Lower lobe of right lung (tissue), 2 donors: ENCODE measurements at regions not wholly inside any gene's neighbourhood (a gene's known extent, or its start where the extent isn't known, plus 50 kb on each side); places are given as distances from the start of the nearest gene placed in this dataset.
"Not testable (repeated sequence)": the region's sequence is repeated elsewhere in the genome, so short reads cannot be mapped to it uniquely, and the experiment has no call there.

Source experiments
- ATAC-seq, 2 donors: fragments of 200-7000 bp; cut with Tn5 transposase; one replicate each; pipeline ENCODE4 v1.9.1; 2020 to 2022; ENCODE audit warnings: mild to moderate bottlenecking in 2 of 2, moderate library complexity in 2 of 2
- DNase-seq: peaks from one replicate; pipeline ENCODE4 v3.0.0-alpha.2; 2020
- H3K27ac ChIP-seq: fragments of 200-600 bp; one replicate; pipeline ENCODE4 v1.8.0; 2022
- H3K27me3 ChIP-seq: fragments of 200-600 bp; one replicate; pipeline ENCODE4 v1.8.0; 2022; ENCODE audit warnings: low read depth
- H3K36me3 ChIP-seq: fragments of 200-600 bp; one replicate; pipeline ENCODE4 v1.8.0; 2022; ENCODE audit warnings: mild to moderate bottlenecking
- H3K4me1 ChIP-seq: fragments of 200-600 bp; one replicate; pipeline ENCODE4 v1.8.0; 2022
- H3K4me3 ChIP-seq: fragments of 200-600 bp; one replicate; pipeline ENCODE4 v1.8.0; 2022; ENCODE audit warnings: mild to moderate bottlenecking
- H3K9me3 ChIP-seq: fragments of 200-600 bp; one replicate; pipeline ENCODE4 v1.8.0; 2022
- CTCF ChIP-seq: fragments of 200-600 bp; IDR thresholded peaks from one replicate; pipeline ENCODE4 v1.8.0; 2022; ENCODE audit warnings: antibody characterized with exemption, mild to moderate bottlenecking
- intact Hi-C: fragments of 100-400 bp; cut with DNase I; formaldehyde crosslinking; loops from one replicate; pipeline ENCODE4 v1.11.0; 2022
- donor health status: DM: no; HTN: yes; CAD: no; lungs with severe emphysema.

- TF ChIP-seq CTCF, result no peak
- intact Hi-C loops, result no loop called here
- H3K27ac ChIP-seq, result no peak overlapping the region
- no peak overlapping the region for H3K4me3 ChIP-seq
- DNase-seq (no peak), ATAC-seq (no peak)
- no peaks in the 10 kb centered on the region for H3K36me3 ChIP-seq
- no peaks in the 10 kb centered on the region for H3K9me3 ChIP-seq
- no peaks in the 10 kb centered on the region for H3K4me1 ChIP-seq
- no peaks in the 10 kb centered on the region for H3K27me3 ChIP-seq
These were observed 447.1 kb downstream of the LRRC70 start for GRCh38 chr5:63025679-63026078.

GRCh38 chr5:63022403-63022802 is 443.8 kb downstream of the LRRC70 start:
- no peaks in the 10 kb centered on the region for H3K36me3 ChIP-seq
- ATAC-seq, result no peak
- no peak for DNase-seq
- H3K27me3 ChIP-seq, result no peaks in the 10 kb centered on the region
- intact Hi-C loops, result no loop called here
- no peaks in the 10 kb centered on the region for H3K9me3 ChIP-seq
- H3K4me1 ChIP-seq, result no peaks in the 10 kb centered on the region
- no peak for TF ChIP-seq CTCF
- no peak overlapping the region for H3K27ac ChIP-seq
- H3K4me3 ChIP-seq, result no peak overlapping the region

GRCh38 chr5:63011158-63011557 is 432.5 kb downstream of the LRRC70 start:
- DNase-seq (no peak), ATAC-seq (no peak)
- Histone ChIP-seq H3K4me3 (no peak overlapping the region), H3K27ac (no peak overlapping the region), H3K4me1 (no peaks in the 10 kb centered on the region), H3K27me3 (no peaks in the 10 kb centered on the region), H3K36me3 (no peaks in the 10 kb centered on the region), H3K9me3 (peaks cover 11% of the 10 kb centered on the region)
- intact Hi-C loops, result no loop called here
- no peak for TF ChIP-seq CTCF

GRCh38 chr5:63008195-63008594 is 429.6 kb downstream of the LRRC70 start:
- no peaks in the 10 kb centered on the region for H3K36me3 ChIP-seq
- no peaks in the 10 kb centered on the region for H3K4me1 ChIP-seq
- H3K9me3 ChIP-seq, result peaks cover 11% of the 10 kb centered on the region
- intact Hi-C loops, result no loop called here
- DNase-seq, result no peak
- no peaks in the 10 kb centered on the region for H3K27me3 ChIP-seq
- no peak for TF ChIP-seq CTCF
- no peak overlapping the region for H3K27ac ChIP-seq
- H3K4me3 ChIP-seq, result no peak overlapping the region
- peak in 1 of 2 donors; percentile 45 for ATAC-seq

- H3K9me3 ChIP-seq, result peaks cover 17% of the 10 kb centered on the region
- ATAC-seq, H3K4me1 ChIP-seq, H3K27ac ChIP-seq, H3K36me3 ChIP-seq, H3K27me3 ChIP-seq, H3K4me3 ChIP-seq, DNase-seq, intact Hi-C loops: not testable (repeated sequence)
These were observed 416.2 kb downstream of the LRRC70 start for GRCh38 chr5:62994842-62995241.

GRCh38 chr5:62985749-62986148 is 407.1 kb downstream of the LRRC70 start:
- H3K9me3 ChIP-seq, result peaks cover under 1% of the 10 kb centered on the region
- DNase-seq, result no peak
- H3K4me3 ChIP-seq, result no peak overlapping the region
- TF ChIP-seq CTCF, result no peak
- no peak for ATAC-seq
- no peaks in the 10 kb centered on the region for H3K36me3 ChIP-seq
- H3K4me1 ChIP-seq, result no peaks in the 10 kb centered on the region
- H3K27me3 ChIP-seq, result no peaks in the 10 kb centered on the region
- intact Hi-C loops, result no loop called here
- no peak overlapping the region for H3K27ac ChIP-seq
